HG03108 (cell line): ENCODE measurements at regions not wholly inside any gene's neighbourhood (a gene's known extent, or its start where the extent isn't known, plus 50 kb on each side); places are given as distances from the start of the nearest gene placed in this dataset.

Experiments used
- ATAC-seq: cut with Tn5 transposase; IDR thresholded peaks from one replicate; pipeline ENCODE4 v1.9.1; 2021; ENCODE audit warnings: moderate library complexity; ENCODE audit not compliant: unreplicated experiment

DNA sequence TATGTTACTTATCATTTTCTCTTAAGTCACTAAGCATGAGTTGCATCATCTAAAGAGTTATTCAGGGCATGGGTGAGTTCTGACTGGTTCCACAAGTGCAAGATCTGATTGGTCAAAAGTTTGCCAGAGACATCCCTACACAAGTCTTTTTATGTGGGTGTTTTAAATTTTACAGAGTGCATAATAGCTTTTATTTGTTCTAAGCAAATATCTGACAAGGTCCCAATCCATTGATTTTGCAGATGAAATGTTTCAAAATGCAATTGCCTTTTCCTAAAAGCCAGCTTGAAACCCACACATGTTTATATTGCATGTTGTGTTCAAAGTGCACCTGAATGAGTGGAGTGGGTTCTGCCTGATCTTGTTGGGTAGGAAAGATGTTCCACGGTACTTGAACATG, 101.7 kb upstream of the PAX6 start:
- ATAC-seq, result no peak

DNA sequence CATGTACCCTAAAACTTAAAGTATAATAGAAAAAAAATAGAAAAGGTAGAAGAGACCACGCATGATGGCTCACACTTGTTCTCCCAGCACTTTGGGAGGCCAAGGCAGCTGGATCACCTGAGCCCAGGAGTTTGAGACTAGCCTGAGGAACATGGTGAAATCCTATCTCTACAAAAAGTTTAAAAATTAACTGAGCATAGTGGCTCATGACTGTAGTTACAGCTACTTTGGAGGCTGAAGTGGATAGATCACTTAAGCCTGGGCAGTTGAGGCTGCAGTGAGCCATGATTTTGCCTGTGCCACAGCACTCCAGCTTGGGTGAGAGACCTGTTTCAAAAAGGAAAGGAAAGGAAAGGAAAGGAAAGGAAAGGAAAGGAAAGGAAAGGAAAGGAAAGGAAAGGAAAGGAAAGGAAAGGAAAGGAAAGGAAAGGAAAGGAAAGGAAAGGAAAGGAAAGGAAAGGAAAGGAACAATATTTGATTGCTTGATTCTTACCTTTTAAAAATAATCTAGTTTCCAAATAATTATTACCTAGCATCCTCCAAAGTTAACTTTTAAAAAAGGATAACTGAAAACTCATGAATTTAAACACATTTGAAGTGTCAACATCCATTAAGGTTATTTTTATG, 99.9 kb upstream of the PAX6 start:
- ATAC-seq, result no peak

DNA sequence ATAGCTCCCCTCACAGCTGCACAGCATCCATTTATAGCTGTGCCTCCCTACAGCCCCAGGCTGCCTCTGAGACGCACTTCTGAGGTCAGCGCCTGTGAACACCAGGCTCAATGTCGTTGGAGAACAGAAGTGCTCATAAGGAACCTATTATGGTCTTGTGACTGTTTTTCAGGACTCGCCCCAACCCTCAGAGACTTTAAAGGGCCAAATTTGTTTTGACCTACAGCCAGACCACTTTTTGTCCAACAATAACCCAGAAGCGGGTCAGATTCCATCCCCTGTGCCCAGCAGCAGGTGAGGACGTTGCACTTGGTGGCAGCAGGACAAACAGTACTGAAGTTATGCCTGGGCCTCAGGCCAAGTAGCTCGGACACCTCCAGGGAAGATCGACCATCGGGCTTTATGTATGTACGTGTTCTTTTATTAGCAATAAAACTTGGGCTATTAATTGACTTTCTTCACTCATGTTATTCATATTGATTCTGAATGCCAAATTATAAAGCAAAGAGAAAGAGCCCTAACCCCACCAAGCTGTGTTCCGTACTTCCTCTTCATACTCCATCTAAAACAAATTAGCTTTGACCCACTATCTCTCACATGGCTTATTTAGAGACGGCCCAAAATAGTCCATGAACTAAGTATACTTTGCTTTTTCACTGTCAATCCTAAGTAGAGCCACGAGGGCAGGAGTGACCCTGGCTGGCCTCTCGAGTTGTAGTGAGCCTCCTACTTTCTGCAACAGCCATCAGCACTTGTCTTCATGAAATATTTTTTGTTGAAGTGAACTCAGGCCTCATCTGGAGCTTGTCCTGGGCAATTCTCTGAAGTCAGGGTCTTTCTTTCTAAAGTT, 92.3 kb upstream of the PAX6 start:
- no peak for ATAC-seq

DNA sequence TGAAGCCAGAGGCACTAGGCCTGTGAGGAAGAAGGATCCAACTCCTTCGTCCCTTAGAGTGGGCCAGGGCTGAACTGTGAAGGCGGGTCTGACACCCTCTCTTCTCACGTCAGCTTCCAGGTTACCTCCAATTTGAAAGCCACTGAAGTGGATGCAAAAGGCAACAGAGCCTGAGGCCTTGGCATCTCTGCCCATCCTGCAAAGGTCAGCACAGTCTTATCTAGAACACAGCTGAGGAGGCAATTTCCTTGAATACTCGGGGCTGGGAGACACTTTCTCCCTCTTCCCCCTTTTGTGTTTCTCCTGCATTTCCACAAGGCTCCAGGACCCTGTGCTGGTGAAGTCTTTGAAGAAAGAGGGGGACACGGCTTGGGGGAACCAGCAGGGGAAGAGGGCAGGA, 91.6 kb upstream of the PAX6 start:
- no peak for ATAC-seq

DNA sequence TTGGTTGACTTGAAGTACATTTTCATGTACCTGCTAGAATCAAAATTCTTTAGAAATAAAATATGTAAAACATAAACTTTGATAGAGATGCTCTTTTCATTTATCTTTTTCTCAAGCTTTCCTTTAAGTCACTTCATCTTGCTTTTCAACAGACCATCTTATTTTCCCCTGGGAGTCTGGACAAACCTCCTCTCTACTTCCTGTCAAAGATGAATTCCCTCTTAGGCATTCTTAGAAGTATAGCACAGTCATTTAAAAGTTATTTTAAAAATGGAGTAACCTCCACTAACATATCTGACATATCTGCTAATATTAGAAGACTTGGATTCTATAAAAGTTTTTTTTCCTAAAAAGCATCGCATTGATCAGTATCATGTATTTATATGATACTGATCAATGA, 84.8 kb upstream of the PAX6 start:
- no peak for ATAC-seq

DNA sequence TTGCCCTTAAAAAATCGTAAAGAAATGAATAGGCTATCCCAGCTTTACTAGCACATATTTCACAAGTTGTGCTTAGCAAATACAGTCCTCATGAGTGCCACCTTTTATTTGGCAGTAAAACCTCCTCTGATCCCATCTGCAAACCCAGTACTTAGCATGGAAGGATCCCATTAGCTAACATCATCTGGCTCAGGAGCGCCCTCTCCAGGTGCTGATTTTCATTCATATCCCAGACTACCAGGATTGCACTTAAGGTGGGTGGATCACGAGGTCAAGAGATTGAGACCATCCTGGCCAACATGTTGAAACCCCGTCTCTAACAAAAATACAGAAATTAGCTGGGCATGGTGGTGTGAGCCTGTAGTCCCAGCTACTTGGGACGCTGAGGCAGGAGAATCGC, 76.1 kb upstream of the PAX6 start:
- no peak for ATAC-seq

DNA sequence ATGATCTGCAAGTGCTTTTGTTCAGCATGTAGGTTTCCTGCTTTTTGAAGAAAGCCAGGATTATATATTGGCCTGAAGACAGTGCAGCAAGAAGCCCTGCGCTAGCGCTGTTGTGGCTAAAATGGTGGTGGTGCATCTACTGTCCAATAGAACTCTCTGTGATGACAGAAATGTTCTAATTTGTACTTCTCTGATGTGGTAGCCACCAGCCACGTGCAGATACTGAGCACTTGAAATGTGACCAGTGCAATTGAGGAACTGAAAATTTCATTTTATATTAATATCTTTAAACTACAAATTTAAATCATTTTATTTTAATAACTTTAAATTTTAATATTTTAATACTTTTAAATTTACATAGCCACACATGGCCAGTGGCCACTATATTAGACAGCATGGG, 73.0 kb upstream of the PAX6 start:
- ATAC-seq, result no peak

DNA sequence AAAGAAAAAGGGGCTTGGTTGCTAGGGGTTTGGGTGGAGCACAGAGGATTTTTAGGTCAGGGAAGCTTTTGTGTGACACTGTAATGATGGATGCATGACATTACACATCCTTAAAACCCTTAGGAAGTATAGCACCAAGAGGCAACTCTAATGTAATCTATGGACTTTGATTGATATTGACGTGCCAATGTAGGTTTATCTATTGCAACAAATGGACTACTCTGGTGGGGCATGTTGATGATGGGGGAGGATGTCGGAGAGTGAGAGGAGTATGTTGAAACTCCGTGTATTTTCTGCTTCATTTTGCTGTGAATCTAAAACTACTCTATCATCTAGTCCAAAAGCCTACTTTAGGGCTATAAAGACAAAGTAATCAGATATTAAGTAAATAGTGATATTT, 72.3 kb upstream of the PAX6 start:
- no peak for ATAC-seq

DNA sequence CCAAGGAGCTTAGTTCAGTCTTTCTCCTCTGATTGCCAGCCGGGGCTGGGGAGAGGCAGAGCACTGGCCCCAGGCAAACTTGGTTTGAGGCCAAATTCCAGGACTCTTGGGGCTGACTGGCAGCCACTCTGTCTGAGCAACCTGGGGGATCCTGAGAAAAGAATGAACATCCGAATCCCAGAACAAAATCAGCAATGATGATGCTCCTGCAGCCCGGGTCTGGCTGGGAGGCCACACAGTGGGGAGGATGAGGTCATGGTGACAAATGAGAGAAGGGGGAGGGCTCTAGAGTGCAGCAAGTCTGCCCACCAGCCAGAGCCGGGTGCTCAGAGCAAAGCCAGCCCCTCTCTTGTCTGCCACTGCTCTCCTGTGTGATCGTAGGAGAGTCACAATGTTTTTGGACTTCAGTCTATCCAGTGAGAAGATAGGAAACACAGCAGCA, 71.8 kb upstream of the PAX6 start:
- ATAC-seq, result no peak

DNA sequence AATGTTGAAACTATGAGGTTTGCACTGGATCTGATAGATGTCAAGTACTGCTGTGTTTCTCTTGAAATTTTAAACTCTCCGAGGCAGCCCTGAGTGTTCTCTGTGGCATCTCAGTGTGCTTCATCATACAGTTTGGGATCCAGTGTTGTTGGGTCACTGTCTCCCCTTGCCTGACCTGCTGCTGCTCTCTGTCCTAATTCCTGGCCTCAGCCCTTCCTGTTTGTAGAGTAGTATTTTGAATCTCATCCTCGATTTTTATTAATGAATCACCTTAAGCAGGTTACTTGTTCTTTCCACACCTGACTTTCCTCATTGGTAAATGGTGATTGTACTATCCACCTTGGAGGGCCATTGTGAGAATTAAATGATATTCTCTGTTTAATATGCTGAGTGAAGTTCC, 70.7 kb upstream of the PAX6 start:
- no peak for ATAC-seq

DNA sequence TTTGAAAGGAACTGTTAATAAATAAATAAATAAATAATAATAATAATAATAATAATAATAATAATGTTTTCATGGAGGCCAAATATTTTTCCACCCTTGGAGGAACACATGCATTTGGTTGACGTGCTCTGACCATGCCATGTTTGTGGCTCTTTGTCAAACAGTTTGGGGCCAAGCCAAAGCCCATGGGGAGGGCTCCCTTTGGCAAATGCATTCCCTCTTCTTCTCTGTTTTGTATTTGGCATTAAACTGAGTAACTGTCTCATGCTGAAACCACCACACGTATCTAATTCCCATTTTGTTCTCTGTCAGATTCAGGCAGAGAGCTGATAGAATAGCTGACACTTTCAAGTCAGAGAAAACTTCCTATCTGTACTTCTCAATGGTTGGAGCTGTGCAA, 68.6 kb upstream of the PAX6 start:
- ATAC-seq, result no peak

DNA sequence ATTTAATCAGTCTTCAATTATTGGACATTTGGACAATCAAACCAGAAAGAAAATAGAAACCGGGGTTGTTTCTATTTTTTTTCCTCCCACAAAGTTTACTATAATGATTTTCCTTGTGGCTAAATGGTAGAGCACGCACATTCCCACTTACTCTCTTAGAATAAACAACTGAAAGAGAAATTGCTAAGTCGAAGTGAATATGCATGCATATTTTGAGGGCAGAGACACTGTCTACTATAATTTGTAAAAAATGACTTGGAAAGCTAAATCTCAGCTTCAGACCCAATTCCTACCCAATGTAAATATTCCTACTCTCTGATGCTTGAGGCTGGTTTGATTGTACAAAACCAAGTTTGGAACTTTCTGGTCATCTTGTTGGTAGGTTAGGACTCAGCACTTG, 66.7 kb upstream of the PAX6 start:
- ATAC-seq, result no peak

DNA sequence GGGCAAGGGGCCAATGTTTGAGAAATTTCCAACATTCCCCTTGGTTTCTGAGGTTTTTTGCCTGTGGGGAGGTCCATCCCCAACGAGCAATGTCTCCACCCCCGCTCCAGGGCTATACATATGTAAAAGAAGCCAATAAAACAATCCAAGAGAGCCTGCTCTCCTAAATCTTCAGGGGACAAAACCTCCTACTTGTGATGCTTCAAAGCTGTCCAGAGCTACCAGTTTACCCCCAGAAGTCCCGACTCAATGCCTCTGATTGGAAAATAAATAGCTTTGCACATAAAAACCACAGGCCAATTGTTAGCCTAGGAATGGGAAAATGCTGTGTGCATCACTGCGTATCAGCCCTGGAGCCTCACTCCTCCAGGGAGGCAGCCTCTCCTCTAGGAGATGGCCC, 66.0 kb upstream of the PAX6 start:
- no peak for ATAC-seq

DNA sequence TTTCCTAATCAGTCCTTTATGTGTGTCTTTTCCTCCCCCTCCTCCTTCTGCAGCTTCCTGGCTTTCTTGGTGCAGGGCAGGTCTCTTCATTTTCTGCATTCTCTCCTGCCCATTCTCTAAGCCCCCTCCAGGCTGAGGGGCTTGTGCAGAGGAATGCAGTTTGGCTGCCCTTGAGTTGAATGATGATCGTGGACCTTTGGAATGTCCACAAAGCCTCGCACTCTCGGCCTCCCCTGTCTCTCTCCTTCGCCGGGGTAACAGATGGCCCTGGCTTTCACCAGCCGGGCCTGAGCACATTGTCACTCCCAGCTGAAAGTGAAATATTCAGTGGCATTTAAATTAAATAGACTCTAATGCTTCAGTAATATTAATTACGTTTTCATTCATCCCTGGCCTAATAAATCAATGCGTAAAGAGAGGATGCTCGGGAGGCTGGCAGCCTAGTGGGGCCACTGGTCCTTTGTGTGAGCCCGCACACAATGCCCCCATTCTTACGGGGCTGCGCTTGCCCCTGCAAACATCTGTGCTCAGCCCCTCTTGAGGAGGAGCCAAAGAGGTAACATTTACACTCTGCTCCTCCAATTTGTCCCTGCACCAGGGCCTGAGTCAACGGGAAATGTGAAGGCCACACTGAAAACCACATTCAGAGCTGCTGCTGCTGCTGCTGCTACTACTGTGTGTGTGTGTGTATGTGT, 64.9 kb upstream of the PAX6 start:
- no peak for ATAC-seq

DNA sequence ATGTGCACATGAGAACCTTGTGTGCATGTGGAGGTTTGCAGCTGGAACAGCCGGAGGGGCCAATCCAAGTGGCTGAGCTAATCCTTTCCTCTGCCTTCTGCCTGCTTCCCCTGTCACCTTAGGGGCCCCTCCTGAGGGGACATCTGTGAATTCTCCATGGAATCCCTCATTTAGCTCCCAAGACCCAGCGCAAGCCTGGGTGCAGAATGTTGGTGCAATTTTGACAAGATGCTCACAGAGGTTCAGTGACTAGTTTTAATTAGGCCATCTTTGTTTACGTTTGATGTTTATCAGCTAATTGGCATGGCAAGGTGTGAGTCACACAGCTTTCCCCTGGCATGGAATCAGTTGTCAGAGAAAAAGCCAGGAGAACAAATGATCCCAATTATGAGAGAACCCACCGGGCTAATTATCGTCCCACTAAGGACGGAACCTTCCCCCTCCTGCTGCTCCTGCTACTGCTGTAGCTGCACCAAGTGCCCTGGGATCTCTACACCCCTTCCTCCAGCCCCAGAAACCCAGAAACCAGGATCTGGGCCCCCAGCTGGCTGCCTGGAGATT, 63.6 kb upstream of the PAX6 start:
- no peak for ATAC-seq

DNA sequence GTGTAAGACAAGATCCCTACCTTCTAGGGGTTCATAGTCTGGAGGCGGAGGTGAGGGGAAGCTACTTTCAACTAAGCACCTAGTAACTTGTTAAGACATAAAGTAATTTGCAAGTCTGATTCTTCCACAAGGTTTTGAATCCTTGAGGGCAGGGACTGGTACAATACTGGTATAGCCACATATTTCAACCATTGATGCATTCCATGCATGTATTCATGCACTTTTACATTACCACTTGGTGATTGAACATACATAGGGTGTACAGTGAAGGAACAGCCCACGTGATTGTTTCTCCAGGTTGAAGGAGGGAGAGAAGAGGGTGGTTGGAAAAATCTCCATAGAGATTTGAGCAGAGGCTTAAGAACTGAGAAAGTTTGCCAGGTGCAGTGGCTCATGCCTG, 62.0 kb upstream of the PAX6 start:
- ATAC-seq, result no peak

DNA sequence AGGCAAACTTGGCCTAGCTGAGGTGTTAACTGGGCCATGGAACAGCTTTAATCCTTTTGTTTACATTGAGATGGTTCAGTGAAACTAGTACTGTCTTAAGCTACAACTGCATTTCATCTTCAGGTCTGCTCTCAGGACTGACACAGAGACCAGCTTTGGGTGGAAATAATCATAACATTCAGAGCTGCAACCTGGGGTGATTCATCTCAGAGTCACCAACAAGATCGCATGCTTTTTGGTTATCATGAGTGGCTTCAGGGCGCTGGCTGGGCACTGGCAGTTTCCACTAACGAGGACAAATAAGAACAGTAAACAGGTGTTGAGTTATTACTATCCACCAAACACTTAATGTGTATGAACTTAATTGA, 60.9 kb upstream of the PAX6 start:
- no peak for ATAC-seq

DNA sequence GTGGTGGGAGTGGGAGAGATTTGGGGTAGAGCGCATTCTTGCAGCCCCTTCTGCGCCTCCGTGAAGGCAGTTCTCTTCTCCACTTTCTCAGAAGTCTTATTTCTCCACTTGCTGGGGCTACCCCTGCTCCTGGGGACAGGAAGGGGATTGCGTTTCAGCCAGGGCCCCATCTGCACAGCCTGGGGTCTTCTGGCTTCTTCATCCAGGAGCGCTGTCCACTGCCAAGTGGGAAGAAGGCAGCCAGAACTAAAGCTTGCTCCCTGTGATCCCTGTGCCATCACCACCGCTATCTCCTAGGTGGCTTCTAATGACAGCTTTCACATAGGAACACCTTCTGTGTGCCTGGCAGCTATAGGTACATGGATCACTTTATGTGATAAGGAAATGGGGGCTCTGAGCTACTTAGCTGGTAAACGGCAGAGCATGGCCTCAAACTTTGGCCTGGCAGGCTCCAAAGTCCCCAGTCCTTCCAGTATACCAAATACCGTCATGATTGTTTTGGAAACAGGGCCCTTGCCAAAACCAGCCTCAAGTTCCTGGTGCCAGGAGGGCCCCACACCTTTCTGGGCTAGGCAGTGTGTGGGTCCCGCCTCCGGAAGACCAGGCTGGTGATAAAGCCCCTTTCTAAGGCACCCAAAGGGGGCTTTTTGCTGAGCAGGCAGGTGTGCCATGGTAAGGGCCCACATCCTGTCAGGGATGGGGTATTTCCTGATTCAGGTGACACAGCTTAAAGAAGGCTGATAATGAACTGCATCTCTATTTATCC, 60.4 kb upstream of the PAX6 start:
- ATAC-seq, result no peak

DNA sequence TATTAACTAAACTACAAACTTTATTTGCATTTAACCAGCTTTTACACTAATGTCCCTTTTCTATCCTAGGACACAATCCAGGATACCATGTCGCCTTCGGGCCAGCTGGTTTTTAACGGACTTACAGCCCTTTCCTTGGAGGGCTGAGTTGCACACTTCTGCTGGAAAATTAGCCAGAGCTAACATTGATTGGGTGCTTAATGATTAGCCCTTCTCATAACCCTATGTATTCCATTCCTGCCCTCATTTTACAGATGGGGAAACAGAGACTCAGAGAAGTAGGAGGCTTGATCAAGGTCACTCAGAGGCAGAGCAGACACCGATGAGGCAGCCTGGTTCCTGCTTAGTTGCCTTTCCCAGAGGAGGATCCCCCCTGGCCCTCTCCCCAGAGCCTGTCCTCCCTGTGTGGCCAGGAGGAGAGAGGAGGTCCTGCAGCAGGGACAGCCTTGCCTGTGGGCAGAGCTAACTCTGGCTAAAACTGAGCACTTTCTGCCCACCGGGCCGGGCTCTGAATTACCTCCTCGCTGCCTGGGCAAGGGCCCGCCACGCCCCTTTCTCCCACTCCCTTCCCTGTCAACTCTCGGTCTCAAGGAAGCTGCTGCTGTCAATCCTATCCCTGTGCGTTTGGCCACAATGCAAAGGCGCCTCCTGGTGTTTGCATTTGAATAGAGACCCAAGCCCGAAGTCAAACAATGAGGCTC, 59.6 kb upstream of the PAX6 start:
- ATAC-seq, result no peak

DNA sequence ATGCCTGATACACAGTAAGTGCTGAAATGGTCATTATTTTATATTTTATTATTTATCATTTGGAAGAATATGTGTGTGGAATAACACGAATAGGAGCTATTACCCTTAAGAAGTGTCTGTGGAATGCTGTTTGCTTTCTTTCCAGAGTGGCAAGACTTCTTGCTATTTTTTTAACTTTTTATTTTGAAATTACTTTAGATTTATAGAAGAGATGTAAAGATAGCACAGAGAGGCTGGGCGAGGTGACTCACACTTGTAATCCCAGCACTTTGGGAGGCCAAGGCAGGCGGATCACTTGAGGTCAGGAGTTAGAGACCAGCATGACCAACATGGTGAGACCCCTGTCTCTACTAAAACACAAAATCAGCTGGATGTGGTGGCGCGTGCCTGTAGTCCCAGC, 58.9 kb upstream of the PAX6 start:
- no peak for ATAC-seq
